Astrocyte of the hippocampus (primary cell): ENCODE measurements at regions not wholly inside any gene's neighbourhood (a gene's known extent, or its start where the extent isn't known, plus 50 kb on each side); places are given as distances from the start of the nearest gene placed in this dataset.

Experiments used
- DNase-seq: peaks from one replicate; pipeline ENCODE4 v3.0.0; 2011; ENCODE audit warnings: low read depth, low spot score

DNA sequence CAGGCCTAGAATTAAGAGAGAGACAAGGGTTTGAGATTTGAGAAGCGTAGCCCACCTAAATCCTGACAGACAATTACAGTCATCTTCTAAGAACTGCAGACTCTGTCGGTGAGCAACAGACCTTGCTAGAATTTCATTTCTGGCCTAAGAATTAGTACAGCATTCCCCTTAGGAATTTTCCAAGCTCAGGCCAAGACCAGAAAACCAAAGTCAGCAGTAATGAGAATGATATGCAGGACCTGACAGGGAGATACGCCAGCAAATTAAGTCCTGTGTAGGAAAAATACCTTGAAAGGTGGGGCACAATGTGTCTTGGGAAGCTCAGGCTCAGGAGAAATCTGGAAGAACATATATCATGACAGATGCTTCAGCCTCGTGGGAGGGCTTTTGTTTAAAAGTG is 52.7 kb upstream of the HERPUD2 start:
- peak; percentile 64 for DNase-seq

DNA sequence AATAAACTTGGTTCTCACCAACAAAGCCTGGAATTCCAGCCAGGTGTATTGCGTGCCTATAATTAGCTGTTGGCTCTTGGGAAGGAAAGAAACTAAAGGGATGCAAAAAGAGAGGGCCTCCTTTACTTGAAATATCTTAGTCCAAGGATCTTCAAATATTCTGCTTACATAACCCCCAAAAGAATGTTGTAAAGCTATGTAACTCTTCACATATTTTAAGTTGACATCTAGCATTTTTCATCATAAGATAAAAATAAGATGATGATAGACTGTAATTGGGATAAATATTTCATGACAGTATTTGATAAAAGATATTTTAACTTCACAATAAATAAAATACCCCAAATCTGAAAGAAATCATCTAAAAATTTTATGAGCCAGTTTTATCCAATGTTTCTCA is 52.5 kb upstream of the SEPTIN7 start:
- DNase-seq, result no peak

DNA sequence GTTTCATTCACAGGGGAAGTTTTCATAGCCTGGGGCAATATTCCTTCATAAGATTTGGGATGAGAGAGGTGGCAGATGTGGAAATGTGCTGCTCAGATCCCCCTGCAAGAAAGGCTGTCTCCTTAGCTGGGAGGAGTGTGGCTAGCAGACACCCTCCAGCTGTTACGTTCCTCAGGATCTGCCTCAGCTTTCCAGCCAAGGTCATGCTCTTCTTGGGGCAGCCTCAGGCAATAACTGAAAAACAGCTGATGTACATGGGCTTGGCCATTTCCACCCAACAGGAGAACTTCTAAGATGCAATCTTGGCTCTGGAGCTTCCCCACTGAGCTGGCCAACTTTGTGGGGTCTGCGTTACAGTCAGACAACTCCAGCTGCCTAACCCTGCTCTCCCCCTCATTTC is 51.3 kb upstream of the SEPTIN7 start:
- no peak for DNase-seq
